Caco-2 (cell line): ENCODE measurements at regions not wholly inside any gene's neighbourhood (a gene's known extent, or its start where the extent isn't known, plus 50 kb on each side); places are given as distances from the start of the nearest gene placed in this dataset.

Experiments used
- BruUV-seq: library from RNA; stranded (reverse); fragments of 400-500 nt; replicated peaks from 2 replicates; lab custom pipeline; 2021; lab: Mats Ljungman, UMichigan
- CTCF ChIA-PET: fragments of 300-600 bp; sonication (Branson Sonifier 250); formaldehyde crosslinking; loops from one replicate; lab custom pipeline; 2022; ENCODE audit warnings: antibody characterized with exemption; lab: Charles Lee
- POLR2A ChIA-PET: fragments of 300-600 bp; sonication (Branson Sonifier 250); formaldehyde crosslinking; loops from one replicate; lab custom pipeline; 2022; ENCODE audit warnings: antibody characterized with exemption; lab: Charles Lee
- DNase-seq, 2 experiments: peaks; one replicate each; pipeline versions ENCODE4 v3.0.0 to v3.0.0-alpha.2; 2020 to 2022
- H3K27me3 ChIP-seq: replicated peaks from 2 replicates; pipeline ENCODE4 v1.6.0; 2011; ENCODE audit warnings: low read length; ENCODE audit not compliant: control insufficient read depth, insufficient read depth
- H3K36me3 ChIP-seq: 2 replicates; pipeline ENCODE4 v1.5.1; 2011; ENCODE audit warnings: low read length; ENCODE audit not compliant: control insufficient read depth, insufficient read depth
- H3K4me1 ChIP-seq: fragments of 250-450 bp; sonication (Bioruptor Pico); 2 replicates; pipeline ENCODE4 v1.5.1; 2020; ENCODE audit warnings: mild to moderate bottlenecking
- H3K4me3 ChIP-seq: 2 replicates; pipeline ENCODE4 v1.5.1; 2011; ENCODE audit warnings: low read depth, mild to moderate bottlenecking, control low read depth, low read length
- H3K9me3 ChIP-seq: fragments of 250-450 bp; sonication (Bioruptor Pico); 2 replicates; pipeline ENCODE4 v1.5.1; 2020; ENCODE audit warnings: mild to moderate bottlenecking, moderate library complexity
- H3K27ac Mint-ChIP-seq: one replicate; pipeline ENCODE4 v1.8.0; 2022; ENCODE audit warnings: mixed read lengths; ENCODE audit not compliant: unreplicated experiment
- H3K27me3 Mint-ChIP-seq: one replicate; pipeline ENCODE4 v1.8.0; 2022; ENCODE audit warnings: mixed read lengths; ENCODE audit not compliant: insufficient read depth, unreplicated experiment
- H3K36me3 Mint-ChIP-seq: one replicate; pipeline ENCODE4 v1.8.0; 2022; ENCODE audit warnings: mild to moderate bottlenecking, mixed read lengths; ENCODE audit not compliant: insufficient read depth, unreplicated experiment
- H3K4me1 Mint-ChIP-seq: one replicate; pipeline ENCODE4 v1.8.0; 2022; ENCODE audit warnings: low read depth, mixed read lengths; ENCODE audit not compliant: unreplicated experiment
- H3K4me3 Mint-ChIP-seq: one replicate; pipeline ENCODE4 v1.8.0; 2022; ENCODE audit warnings: mild to moderate bottlenecking, moderate library complexity, mixed read lengths; ENCODE audit not compliant: unreplicated experiment
- H3K9me3 Mint-ChIP-seq: one replicate; pipeline ENCODE4 v1.8.0; 2022; ENCODE audit warnings: mixed read lengths; ENCODE audit not compliant: unreplicated experiment
- CTCF ChIP-seq, 2 experiments: fragments of 200-600 bp in 1 of 2; IDR thresholded peaks; 1 replicate in 1 of 2; 2 replicates in 1 of 2; pipeline versions ENCODE4 v1.5.1 to v1.8.0; 2011 to 2022; ENCODE audit warnings: antibody characterized with exemption in 1 of 2, control low read depth in 1 of 2, inconsistent platforms in 1 of 2, low read depth in 1 of 2, low read length in 1 of 2, mild to moderate bottlenecking in 1 of 2, moderate library complexity in 1 of 2; ENCODE audit not compliant: insufficient read depth in 1 of 2, severe bottlenecking in 1 of 2, unreplicated experiment in 1 of 2
- intact Hi-C: fragments of 100-400 bp; cut with micrococcal nuclease; formaldehyde crosslinking; loops from one replicate; pipeline ENCODE4 v1.10.0; 2022; ENCODE audit not compliant: unreplicated experiment

DNA sequence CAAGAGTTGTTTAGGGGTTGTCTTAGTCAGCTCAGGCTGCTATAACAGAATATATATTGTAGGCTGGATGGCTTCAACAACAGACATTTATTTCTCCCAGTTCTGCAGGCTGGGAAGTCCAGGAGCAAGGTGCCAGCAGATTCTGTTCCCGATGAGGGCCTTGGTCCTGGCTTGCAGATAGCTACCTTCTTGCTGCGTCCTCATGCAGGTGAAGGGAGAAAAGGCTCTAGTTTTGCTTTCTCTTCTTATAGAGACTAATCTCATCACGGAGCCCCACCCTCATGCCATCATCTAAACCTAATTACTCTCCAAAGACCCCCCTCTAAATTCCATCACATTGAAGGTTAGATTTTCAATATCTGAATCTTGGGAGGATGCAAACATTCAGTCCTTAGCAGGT is 246.0 kb upstream of the ANKRD55 start:
- H3K36me3 ChIP-seq, result no peaks in the 10 kb centered on the region
- Mint-ChIP-seq H3K27me3 (no peaks in the 10 kb centered on the region), H3K36me3 (peaks cover 6% of the 10 kb centered on the region), H3K4me1 (peaks cover 34% of the 10 kb centered on the region), H3K4me3 (peak overlapping the region; percentile 69), H3K27ac (no peak overlapping the region), H3K9me3 (no peaks in the 10 kb centered on the region)
- BruUV-seq, result no TSS peak
- no peak for DNase-seq
- no peaks in the 10 kb centered on the region for H3K9me3 ChIP-seq
- intact Hi-C loops, result no loop called here
- ChIA-PET CTCF (no interaction called here), POLR2A (no interaction called here)
- H3K27me3 ChIP-seq, result no peaks in the 10 kb centered on the region
- no peak overlapping the region for H3K4me3 ChIP-seq
- no peak for TF ChIP-seq CTCF (IDR thresholded peaks at IDR 0.05; ENCODE audit: insufficient read depth in 1 of 2, low read depth in 1 of 2, low read length in 1 of 2, severe bottlenecking in 1 of 2, unreplicated experiment in 1 of 2)
- H3K4me1 ChIP-seq, result peaks cover 59% of the 10 kb centered on the region

DNA sequence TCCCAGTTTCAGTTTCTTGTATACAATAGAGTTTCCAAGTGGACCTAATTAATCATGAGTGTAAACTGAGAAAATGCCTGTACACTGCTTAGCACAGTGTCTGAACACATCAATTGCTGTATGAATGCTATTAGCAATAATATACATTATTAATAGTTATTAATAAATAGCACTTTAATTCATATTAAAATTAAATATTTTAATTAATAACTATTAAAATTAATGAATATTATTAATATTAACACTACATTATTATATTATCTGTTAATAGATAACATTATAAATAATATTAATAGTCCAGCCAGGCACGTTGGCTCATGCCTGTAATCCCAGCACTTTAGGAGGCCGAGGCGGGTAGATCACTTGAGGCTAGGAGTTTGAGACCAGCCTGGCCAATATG is 244.9 kb upstream of the ANKRD55 start:
- no peak for DNase-seq
- H3K27ac Mint-ChIP-seq, result no peak overlapping the region
- no peaks in the 10 kb centered on the region for H3K27me3 Mint-ChIP-seq

DNA sequence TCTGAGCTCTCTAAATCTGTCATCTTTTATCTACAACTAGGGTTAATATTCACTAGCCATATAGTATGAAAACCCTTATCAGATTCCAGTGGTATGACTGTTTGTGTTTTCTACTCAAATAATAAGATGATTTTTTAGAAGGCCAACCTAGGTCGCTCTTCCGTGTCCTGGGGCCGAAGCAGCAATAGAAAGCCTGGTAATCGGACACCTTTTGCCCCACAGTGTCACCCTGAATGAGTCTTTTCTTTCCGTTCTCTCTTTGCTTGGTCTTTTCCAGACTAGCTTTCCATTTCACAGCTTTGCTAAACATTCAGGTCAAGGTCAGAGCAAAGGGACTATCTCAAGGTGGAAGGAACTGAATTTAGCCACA is 243.3 kb upstream of the ANKRD55 start:
- no TSS peak for BruUV-seq
- CTCF ChIA-PET, result interaction anchor here (1.2 to 1.4 kb wide), 2 partner anchors 29 to 206 kb away, joined by 6 to 8 read pairs; no protein-coding TSS in a partner anchor
- H3K27me3 ChIP-seq, result no peaks in the 10 kb centered on the region
- H3K36me3 ChIP-seq, result no peaks in the 10 kb centered on the region
- Mint-ChIP-seq H3K27me3 (no peaks in the 10 kb centered on the region), H3K27ac (peak overlapping the region; percentile 45), H3K4me3 (no peak overlapping the region), H3K4me1 (peaks cover 33% of the 10 kb centered on the region), H3K9me3 (no peaks in the 10 kb centered on the region), H3K36me3 (peaks cover 15% of the 10 kb centered on the region)
- intact Hi-C loops, result loop anchor here (1.0 kb wide), 2 partner anchors 29 to 117 kb away; no protein-coding TSS in a partner anchor
- no peak for TF ChIP-seq CTCF (IDR thresholded peaks at IDR 0.05; ENCODE audit: insufficient read depth in 1 of 2, low read depth in 1 of 2, low read length in 1 of 2, severe bottlenecking in 1 of 2, unreplicated experiment in 1 of 2)
- peak; percentile 39 to 60 for DNase-seq
- POLR2A ChIA-PET, result interaction anchor here (0.5 to 1.1 kb wide), 4 partner anchors 29 to 432 kb away, joined by 3 read pairs; no protein-coding TSS in a partner anchor
- H3K9me3 ChIP-seq, result no peaks in the 10 kb centered on the region; the same call in 1 of the 2 replicates
- peaks cover 62% of the 10 kb centered on the region for H3K4me1 ChIP-seq
- H3K4me3 ChIP-seq, result no peak overlapping the region

More for the DNA sequence above, 244.9 kb upstream of the ANKRD55 start:
- Histone ChIP-seq H3K9me3 (no peaks in the 10 kb centered on the region; the same call in 1 of the 2 replicates), H3K27me3 (no peaks in the 10 kb centered on the region), H3K4me3 (no peak overlapping the region), H3K36me3 (no peaks in the 10 kb centered on the region), H3K4me1 (peaks cover 59% of the 10 kb centered on the region)
- Mint-ChIP-seq H3K36me3 (peaks cover 6% of the 10 kb centered on the region), H3K9me3 (no peaks in the 10 kb centered on the region), H3K4me1 (peaks cover 34% of the 10 kb centered on the region), H3K4me3 (no peak overlapping the region)
- BruUV-seq, result no TSS peak
- intact Hi-C loops, result no loop called here
- no peak for TF ChIP-seq CTCF (IDR thresholded peaks at IDR 0.05; ENCODE audit: insufficient read depth in 1 of 2, low read depth in 1 of 2, low read length in 1 of 2, severe bottlenecking in 1 of 2, unreplicated experiment in 1 of 2)
- CTCF ChIA-PET, result no interaction called here
- POLR2A ChIA-PET, result no interaction called here
